Loucy (cell line): ENCODE measurements at regions not wholly inside any gene's neighbourhood (a gene's known extent, or its start where the extent isn't known, plus 50 kb on each side); places are given as distances from the start of the nearest gene placed in this dataset.

ENCODE experiments used
- EZH2phosphoT487 ChIP-seq: fragments of 200-600 bp; IDR thresholded peaks from 2 replicates; pipeline ENCODE4 v1.6.1; 2018; ENCODE audit warnings: antibody characterized with exemption, mild to moderate bottlenecking, moderate library complexity, borderline replicate concordance
- TF ChIP-seq, protein P1 (sequence below): fragments of 200-600 bp; sonication (generic); conservative IDR thresholded peaks from 2 replicates; pipeline ENCODE4 v1.5.1; 2014; ENCODE audit warnings: mild to moderate bottlenecking, antibody characterized with exemption, low read length

DNA sequence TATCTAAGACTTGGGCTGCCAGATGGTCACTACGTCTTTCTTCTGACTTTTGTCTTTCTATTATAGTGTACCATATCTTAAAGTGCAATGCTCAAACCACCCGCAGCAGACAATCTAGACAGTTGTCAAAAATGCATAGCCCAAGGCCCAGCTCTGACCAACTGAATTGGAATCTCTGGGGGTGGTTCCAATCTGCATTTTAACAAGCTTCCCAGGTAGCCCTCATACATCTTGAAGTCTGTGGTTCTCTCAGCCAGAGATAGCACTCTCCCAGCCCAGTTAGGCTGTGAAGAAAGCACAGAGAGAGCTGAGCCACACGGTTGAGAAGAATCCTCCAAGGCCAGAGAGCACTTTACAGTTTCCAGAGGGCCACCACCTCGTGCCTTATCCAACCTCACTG lies 128.2 kb upstream of the HAND1 start:
- TF ChIP-seq, protein P1, sequence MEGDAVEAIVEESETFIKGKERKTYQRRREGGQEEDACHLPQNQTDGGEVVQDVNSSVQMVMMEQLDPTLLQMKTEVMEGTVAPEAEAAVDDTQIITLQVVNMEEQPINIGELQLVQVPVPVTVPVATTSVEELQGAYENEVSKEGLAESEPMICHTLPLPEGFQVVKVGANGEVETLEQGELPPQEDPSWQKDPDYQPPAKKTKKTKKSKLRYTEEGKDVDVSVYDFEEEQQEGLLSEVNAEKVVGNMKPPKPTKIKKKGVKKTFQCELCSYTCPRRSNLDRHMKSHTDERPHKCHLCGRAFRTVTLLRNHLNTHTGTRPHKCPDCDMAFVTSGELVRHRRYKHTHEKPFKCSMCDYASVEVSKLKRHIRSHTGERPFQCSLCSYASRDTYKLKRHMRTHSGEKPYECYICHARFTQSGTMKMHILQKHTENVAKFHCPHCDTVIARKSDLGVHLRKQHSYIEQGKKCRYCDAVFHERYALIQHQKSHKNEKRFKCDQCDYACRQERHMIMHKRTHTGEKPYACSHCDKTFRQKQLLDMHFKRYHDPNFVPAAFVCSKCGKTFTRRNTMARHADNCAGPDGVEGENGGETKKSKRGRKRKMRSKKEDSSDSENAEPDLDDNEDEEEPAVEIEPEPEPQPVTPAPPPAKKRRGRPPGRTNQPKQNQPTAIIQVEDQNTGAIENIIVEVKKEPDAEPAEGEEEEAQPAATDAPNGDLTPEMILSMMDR = no peak
- no peak for TF ChIP-seq EZH2phosphoT487
